Gastroesophageal sphincter (tissue), 4 donors: ENCODE measurements at regions not wholly inside any gene's neighbourhood (a gene's known extent, or its start where the extent isn't known, plus 50 kb on each side); places are given as distances from the start of the nearest gene placed in this dataset.

ENCODE experiments used
- ATAC-seq: fragments of 150-250 bp; one replicate; pipeline ENCODE4 v1.9.1; 2016; ENCODE audit warnings: mild to moderate bottlenecking, moderate library complexity
- H3K27ac ChIP-seq, 4 donors: fragments of 200-600 bp; sonication (generic) in 3 of 4; 1 replicate in 3 of 4; 2 replicates in 1 of 4; pipeline ENCODE4 v1.5.1; 2016 to 2019
- H3K27me3 ChIP-seq: fragments of 200-600 bp; sonication (generic); one replicate; pipeline ENCODE4 v1.5.1; 2019
- H3K36me3 ChIP-seq, 2 donors: fragments of 200-600 bp; sonication (generic); one replicate each; pipeline ENCODE4 v1.5.1; 2019; ENCODE audit warnings: control low read depth in 1 of 2
- H3K4me1 ChIP-seq, 3 donors: fragments of 200-600 bp; sonication (generic); 1 replicate in 2 of 3; 2 replicates in 1 of 3; pipeline ENCODE4 v1.5.1; 2016 to 2019; ENCODE audit warnings: control low read depth in 2 of 3
- H3K4me3 ChIP-seq, 2 donors: fragments of 200-600 bp; sonication (generic); one replicate each; pipeline ENCODE4 v1.5.1; 2019; ENCODE audit warnings: mild to moderate bottlenecking in 1 of 2, moderate library complexity in 1 of 2
- H3K9me3 ChIP-seq, 3 donors: fragments of 200-600 bp; sonication (generic); one replicate each; pipeline ENCODE4 v1.5.1; 2017 to 2019; ENCODE audit warnings: control low read depth in 2 of 3
- EP300 ChIP-seq: sonication (generic); formaldehyde crosslinking; IDR thresholded peaks from one replicate; pipeline ENCODE4 v1.6.1; 2017; ENCODE audit warnings: antibody characterized with exemption, mild to moderate bottlenecking
- POLR2A ChIP-seq, 2 donors: fragments of 450-650 bp; IDR thresholded peaks; one replicate each; pipeline ENCODE4 v1.6.1; 2017; ENCODE audit warnings: antibody characterized with exemption in 2 of 2, mild to moderate bottlenecking in 2 of 2, moderate library complexity in 1 of 2
- POLR2AphosphoS5 ChIP-seq: sonication (generic); formaldehyde crosslinking; IDR thresholded peaks from one replicate; pipeline ENCODE4 v1.6.1; 2017; ENCODE audit warnings: antibody characterized with exemption
- WGBS, 2 donors: methylation state at CpG; one replicate each; pipeline ENCODE4 v1.1.5; 2018; ENCODE audit warnings: low coverage in 1 of 2; 5-methylcytosine and 5-hydroxymethylcytosine counted together
- TF ChIP-seq, protein P1 (sequence below), 4 experiments: fragments of 200-600 bp in 2 of 4; fragments of 450-650 bp in 2 of 4; sonication (generic) in 1 of 4; IDR thresholded peaks; one replicate each; pipeline ENCODE4 v1.5.1; 2017 to 2019; ENCODE audit warnings: antibody characterized with exemption in 4 of 4, mild to moderate bottlenecking in 2 of 4, moderate library complexity in 2 of 4

DNA sequence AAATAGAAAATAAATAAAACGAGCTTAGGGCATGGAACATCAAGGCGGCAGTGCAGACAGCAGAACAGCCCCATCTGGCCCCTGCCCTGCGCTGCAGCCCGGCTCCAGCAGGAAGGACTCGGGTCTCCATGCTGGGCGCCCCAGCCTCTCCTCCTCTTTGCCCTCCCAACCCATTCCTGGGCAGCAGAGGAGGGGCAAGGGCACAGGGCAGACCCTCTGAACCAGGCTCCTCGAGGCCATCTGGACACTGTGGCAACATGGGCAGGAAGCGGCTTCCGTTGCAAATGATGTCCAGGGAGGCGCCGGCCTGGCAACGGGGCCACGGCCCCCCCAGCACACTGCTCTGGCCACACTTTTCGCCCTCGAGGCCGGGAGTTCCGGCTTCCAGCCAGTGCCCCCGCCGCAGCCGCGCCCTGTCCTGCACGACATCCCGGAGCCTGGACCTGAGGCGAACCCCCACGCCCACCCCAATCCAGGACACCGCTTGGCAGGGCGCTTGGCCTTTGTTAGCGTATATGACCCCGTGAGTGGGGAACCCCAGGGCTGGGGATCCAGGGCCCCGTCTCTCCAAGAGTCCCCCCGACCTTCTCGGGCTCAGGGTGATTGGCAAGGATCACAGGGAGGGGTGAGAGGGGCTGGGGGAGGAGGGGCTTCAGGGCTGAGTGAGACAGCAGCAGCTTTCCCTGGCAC lies 192.1 kb downstream of the IGLL1 start:
- WGBS, 2 donors = 83 to 94% methylated on average over 6 of the region's 32 CpGs

DNA sequence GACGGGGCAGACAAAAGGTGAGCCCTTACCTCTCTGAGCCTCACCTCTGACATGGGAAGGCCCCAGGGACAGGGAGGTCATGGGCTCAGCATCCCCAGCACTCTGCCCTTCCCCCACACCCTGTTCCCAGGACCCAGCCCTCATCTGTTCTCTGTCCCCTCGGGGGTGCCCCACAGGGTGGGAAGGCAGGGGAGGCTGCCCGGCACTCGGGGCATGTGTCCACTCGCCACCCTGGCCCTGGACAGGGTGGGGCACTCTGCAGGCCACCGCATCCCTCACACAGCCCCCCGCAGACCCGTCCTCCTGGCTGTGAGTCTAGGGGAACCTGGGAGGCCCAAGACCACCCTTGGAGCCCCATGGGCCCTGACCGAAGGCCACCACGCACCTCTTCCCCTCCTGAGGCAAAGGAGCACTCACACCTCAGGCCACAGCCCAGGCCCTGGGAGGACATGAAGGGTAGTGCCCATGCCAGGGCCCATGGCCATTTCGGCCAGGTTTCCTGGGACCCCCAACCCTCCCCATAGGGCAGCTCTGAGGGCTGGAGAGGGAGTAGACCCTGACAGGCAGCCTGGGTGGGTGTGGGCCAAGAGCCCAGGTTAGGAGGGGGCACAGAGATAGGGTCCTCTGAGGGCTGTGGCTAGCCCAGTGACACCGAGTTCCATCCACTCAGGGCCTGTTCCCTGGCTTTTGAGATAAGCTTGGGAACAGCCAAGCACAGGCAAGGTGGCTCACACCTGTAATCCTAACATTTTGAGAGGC lies 193.1 kb downstream of the IGLL1 start:
- 70% methylated on average over 2 of the region's 12 CpGs; no CpG with 5 or more reads in 1 of the 2 donors for WGBS, 2 donors
- ATAC-seq = no peak
- H3K4me3 ChIP-seq = no peak overlapping the region
- peaks cover 0 to 9% (median 0%) of the 10 kb centered on the region in 3 donors for H3K4me1 ChIP-seq
- no peaks in the 10 kb centered on the region for H3K36me3 ChIP-seq
- H3K27me3 ChIP-seq = no peaks in the 10 kb centered on the region
- no peak for TF ChIP-seq EP300
- no peak overlapping the region for H3K27ac ChIP-seq
- no peaks in the 10 kb centered on the region for H3K9me3 ChIP-seq

More for the DNA sequence above, 192.1 kb downstream of the IGLL1 start:
- Histone ChIP-seq H3K27me3 (no peaks in the 10 kb centered on the region), H3K9me3 (no peaks in the 10 kb centered on the region), H3K36me3 (no peaks in the 10 kb centered on the region), H3K4me1 (peaks cover 0 to 9% (median 0%) of the 10 kb centered on the region in 3 donors), H3K4me3 (no peak overlapping the region), H3K27ac (no peak overlapping the region)
- ATAC-seq = peak; percentile 10
- TF ChIP-seq, protein P1, sequence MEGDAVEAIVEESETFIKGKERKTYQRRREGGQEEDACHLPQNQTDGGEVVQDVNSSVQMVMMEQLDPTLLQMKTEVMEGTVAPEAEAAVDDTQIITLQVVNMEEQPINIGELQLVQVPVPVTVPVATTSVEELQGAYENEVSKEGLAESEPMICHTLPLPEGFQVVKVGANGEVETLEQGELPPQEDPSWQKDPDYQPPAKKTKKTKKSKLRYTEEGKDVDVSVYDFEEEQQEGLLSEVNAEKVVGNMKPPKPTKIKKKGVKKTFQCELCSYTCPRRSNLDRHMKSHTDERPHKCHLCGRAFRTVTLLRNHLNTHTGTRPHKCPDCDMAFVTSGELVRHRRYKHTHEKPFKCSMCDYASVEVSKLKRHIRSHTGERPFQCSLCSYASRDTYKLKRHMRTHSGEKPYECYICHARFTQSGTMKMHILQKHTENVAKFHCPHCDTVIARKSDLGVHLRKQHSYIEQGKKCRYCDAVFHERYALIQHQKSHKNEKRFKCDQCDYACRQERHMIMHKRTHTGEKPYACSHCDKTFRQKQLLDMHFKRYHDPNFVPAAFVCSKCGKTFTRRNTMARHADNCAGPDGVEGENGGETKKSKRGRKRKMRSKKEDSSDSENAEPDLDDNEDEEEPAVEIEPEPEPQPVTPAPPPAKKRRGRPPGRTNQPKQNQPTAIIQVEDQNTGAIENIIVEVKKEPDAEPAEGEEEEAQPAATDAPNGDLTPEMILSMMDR (IDR thresholded peaks at IDR 0.05) = no peak
- TF ChIP-seq POLR2AphosphoS5 = no peak
- TF ChIP-seq EP300 = no peak
- no peak for TF ChIP-seq POLR2A (IDR thresholded peaks at IDR 0.05)

DNA sequence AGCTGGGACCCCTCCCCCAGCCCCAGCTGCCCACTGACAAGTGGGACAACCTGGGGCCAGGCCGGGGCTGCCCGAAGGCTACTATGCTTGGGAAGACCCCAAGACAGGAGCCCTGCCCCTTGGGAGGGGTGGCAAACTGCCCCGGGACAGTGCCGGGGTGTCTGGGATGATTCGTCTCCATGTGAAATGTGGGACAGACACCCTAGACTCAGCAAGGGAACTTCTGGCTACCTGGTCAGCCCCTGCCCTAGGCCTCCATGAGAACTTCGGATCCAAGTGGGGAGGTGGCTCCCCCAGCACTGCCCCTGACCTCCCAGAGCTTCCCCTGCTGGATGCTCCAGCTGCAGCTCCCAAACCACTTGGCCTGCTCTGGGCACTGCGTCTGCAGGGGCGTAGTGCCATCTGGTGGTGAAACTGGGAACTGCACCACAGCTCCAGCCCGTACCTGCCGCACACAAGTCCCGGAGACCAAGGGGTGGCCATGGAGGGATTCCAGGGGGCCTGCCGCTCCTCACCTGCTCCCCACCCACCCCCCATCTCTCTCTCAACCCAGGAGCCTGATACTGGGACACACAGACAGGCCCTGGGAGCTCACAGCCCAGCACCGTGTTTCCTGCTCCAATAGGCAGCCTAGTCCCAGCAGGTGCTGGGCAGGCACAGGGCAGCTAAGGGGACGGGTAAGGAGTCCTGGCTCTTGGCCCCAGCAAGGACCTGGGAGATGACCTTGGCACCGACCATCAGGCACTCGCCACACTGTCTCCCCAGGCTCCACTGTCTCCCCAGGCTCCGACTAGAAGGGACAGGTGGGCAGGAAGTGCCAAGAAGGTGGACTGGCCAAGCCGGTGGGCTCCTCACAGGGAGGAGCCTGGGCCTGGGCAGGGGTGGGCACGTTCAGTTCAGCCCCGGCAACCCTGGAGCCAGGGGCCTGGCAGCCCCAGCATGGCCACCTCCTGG lies 194.1 kb downstream of the IGLL1 start:
- 10% methylated on average over 2 of the region's 20 CpGs; no CpG with 5 or more reads in 1 of the 2 donors for WGBS, 2 donors
- H3K9me3 ChIP-seq = no peaks in the 10 kb centered on the region
- H3K27ac ChIP-seq = no peak overlapping the region

DNA sequence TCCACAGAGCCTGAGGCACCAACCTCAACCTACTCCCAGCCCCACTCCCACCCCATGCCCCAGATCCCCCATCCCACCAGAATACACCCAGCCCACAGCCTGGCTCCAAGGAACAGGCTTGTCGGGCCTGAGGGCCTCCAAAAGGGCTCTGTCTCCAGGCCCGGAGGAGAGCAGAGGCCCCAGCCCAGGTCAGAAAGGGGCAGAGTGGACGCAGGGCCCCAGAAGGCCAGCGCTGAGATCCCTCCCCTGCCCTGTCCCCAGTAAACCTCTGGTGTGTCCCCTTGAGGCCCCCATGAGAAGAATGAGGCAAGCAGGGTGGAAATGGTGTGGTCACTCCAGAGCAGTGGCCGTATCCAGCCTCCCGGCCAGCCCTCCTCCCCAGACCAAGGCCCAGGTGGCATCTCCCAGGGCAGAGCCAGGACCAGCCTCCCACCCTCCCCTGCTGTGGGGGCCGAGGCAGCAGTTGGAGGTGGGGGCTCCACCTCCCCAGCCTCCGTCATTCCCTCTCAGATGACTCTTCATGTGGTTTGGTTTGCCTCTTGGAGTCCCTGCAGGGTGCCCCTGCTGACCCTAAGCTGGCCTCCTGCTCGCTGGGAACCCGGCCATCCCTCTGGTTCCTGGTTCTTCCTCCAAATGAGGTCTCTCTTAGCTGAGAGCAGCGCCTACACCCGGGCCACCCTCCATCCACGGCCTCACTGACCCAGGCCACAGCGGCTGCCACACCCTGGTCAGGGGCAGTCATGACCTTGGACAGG lies 195.0 kb downstream of the IGLL1 start:
- Histone ChIP-seq H3K4me1 (peaks cover 0 to 9% (median 0%) of the 10 kb centered on the region in 3 donors), H3K27me3 (no peaks in the 10 kb centered on the region), H3K36me3 (no peaks in the 10 kb centered on the region), H3K4me3 (no peak overlapping the region), H3K9me3 (no peaks in the 10 kb centered on the region), H3K27ac (no peak overlapping the region)
- no peak for ATAC-seq
- TF ChIP-seq EP300 (no peak), POLR2AphosphoS5 (no peak), POLR2A (IDR thresholded peaks at IDR 0.05) (no peak)
- TF ChIP-seq, protein P1 (IDR thresholded peaks at IDR 0.05) = no peak
- WGBS, 2 donors = 40 to 100% methylated on average over 1 to 2 of the region's 14 CpGs

More for the DNA sequence above, 194.1 kb downstream of the IGLL1 start:
- TF ChIP-seq EP300 (no peak), POLR2A (IDR thresholded peaks at IDR 0.05) (no peak), POLR2AphosphoS5 (no peak)
- TF ChIP-seq, protein P1 (IDR thresholded peaks at IDR 0.05) = peak in 3 of 4 experiments; percentile 99
- H3K4me1 ChIP-seq = peaks cover 0 to 9% (median 0%) of the 10 kb centered on the region in 3 donors
- ATAC-seq = peak; percentile 75
- no peak overlapping the region for H3K4me3 ChIP-seq
- H3K27me3 ChIP-seq = no peaks in the 10 kb centered on the region
- no peaks in the 10 kb centered on the region for H3K36me3 ChIP-seq
